ENCODE measurements at regions not wholly inside any gene's neighbourhood (a gene's known extent, or its start where the extent isn't known, plus 50 kb on each side); places are given as distances from the start of the nearest gene placed in this dataset.

DNA sequence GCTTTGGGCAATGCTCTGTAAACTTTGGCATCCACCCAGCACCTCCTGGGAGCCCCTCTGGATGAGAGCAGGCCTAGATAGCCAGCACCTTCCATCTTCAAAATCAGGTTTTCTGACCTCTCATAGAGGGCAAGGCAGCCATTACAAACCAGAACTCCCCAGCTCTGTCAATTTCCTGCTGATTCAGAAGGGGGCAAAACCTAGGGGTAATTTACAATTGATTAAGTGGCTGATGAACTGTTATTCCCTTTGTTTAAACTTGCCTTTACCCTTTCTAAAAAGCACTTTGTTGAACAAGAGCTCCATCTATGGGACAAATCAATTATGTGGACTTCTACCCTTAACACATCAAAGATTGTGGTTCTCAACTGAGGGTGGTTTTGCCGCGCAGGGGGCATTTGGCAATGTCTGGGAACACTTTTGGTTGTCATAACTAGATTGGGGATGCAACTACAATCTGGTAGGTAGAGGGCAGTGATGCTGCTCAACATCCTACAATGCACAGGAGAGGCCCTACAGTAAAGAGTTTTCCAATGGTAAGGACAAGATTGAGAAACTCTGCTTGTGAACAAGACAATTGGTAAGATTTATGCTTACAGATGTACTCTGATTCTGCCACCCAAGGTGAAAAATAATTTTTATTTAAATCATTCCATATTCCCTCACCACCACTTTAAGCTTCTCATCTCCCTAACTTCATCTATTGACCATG, 184.1 kb downstream of the MARCHF11 start:
- TF ChIP-seq, protein P1, sequence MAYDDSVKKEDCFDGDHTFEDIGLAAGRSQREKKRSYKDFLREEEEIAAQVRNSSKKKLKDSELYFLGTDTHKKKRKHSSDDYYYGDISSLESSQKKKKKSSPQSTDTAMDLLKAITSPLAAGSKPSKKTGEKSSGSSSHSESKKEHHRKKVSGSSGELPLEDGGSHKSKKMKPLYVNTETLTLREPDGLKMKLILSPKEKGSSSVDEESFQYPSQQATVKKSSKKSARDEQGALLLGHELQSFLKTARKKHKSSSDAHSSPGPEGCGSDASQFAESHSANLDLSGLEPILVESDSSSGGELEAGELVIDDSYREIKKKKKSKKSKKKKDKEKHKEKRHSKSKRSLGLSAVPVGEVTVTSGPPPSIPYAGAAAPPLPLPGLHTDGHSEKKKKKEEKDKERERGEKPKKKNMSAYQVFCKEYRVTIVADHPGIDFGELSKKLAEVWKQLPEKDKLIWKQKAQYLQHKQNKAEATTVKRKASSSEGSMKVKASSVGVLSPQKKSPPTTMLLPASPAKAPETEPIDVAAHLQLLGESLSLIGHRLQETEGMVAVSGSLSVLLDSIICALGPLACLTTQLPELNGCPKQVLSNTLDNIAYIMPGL (CRISPR knock-in tag; IDR thresholded peaks at IDR 0.05; ENCODE audit: borderline replicate concordance), result no peak
- TF ChIP-seq PHF8 (IDR thresholded peaks at IDR 0.05; ENCODE audit: borderline replicate concordance, low read depth), result no peak
- TF ChIP-seq CTCF (IDR thresholded peaks at IDR 0.05), result peak; percentile 51
- TF ChIP-seq RAD21 (conservative IDR thresholded peaks at IDR 0.05 in 1 of 2, IDR thresholded peaks at IDR 0.05 in 1 of 2), result peak; percentile 63 to 71
- TF ChIP-seq EHMT2 (IDR thresholded peaks at IDR 0.05; ENCODE audit: low read depth), result no peak
- TF ChIP-seq SMC3 (IDR thresholded peaks at IDR 0.05), result peak; percentile 36; the same call in 2 of the 3 replicates
- H3K4me2 ChIP-seq, result no peak overlapping the region
- ChIA-PET CTCF (interaction anchor here (0.8 to 3.3 kb wide), 10 partner anchors 8 to 893 kb away, joined by 3 to 19 read pairs (median 6); no protein-coding TSS in a partner anchor), POLR2A (no interaction called here)
- 0 out of 3 replicates have a peak, but pooled peaks cover 3% of the 10 kb centered on the region for H3K9me3 ChIP-seq
- no peak overlapping the region for H3K4me3 ChIP-seq
- H3K4me1 ChIP-seq, result peaks cover 4% of the 10 kb centered on the region; the same call in 1 of the 3 replicates
- FAIRE-seq (no peak), ATAC-seq (peak; percentile 64 to 79; a peak in 5 of 6 replicates), DNase-seq (ENCODE audit: low read depth in 1 of 2, low spot score in 1 of 2) (peak in 1 of 2 experiments; percentile 16)
- WGBS (ENCODE audit: missing lambda C conversion rate), result 28% methylated on average over 2 of the region's 2 CpGs
- no peak overlapping the region for H3K27ac ChIP-seq

DNA sequence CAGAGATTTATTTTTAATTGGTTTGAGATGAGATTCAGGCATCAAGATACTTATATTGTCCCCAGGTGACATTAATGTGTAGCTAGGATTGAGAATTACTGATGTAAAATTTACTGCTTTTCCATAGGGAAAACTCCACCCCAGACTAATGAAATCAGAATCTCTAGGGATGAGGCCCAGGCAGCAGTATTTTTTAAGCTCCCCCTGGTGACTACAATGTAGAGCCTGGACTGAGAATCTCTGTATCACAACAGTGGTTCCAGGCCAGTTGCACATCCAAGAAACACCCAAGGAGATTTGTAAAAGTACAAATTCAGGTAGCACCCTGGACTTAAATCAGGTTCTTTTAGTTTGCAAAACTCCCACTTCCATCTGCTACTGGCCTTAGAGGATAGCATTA, 185.7 kb downstream of the MARCHF11 start:
- TF ChIP-seq ZNF302 (CRISPR knock-in tag; IDR thresholded peaks at IDR 0.05) (no peak), POLR2AphosphoS2 (conservative IDR thresholded peaks at IDR 0.05; ENCODE audit: low read length) (no peak), TP53 (CRISPR knock-in tag; IDR thresholded peaks at IDR 0.05) (no peak), PBX3 (IDR thresholded peaks at IDR 0.05) (no peak)
- TF ChIP-seq, protein P2, sequence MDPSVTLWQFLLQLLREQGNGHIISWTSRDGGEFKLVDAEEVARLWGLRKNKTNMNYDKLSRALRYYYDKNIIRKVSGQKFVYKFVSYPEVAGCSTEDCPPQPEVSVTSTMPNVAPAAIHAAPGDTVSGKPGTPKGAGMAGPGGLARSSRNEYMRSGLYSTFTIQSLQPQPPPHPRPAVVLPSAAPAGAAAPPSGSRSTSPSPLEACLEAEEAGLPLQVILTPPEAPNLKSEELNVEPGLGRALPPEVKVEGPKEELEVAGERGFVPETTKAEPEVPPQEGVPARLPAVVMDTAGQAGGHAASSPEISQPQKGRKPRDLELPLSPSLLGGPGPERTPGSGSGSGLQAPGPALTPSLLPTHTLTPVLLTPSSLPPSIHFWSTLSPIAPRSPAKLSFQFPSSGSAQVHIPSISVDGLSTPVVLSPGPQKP (IDR thresholded peaks at IDR 0.05; ENCODE audit: low read depth, low read length), result no peak
- Histone ChIP-seq H3K4me1 (peaks cover 4% of the 10 kb centered on the region; the same call in 1 of the 3 replicates), H3K4me3 (no peak overlapping the region), H3K4me2 (no peak overlapping the region), H3K27ac (no peak overlapping the region), H3K9me3 (0 out of 3 replicates have a peak, but pooled peaks cover 3% of the 10 kb centered on the region)
- FAIRE-seq, result no peak
- ATAC-seq, result peak in 1 of 2 experiments; percentile 40; a peak in 1 of 6 replicates
- CTCF ChIA-PET, result interaction anchor here (0.6 to 3.3 kb wide), 4 partner anchors 12 to 887 kb away, joined by 3 to 19 read pairs (median 6); no protein-coding TSS in a partner anchor
- POLR2A ChIA-PET, result no interaction called here
- no peak for DNase-seq (ENCODE audit: low read depth in 1 of 2, low spot score in 1 of 2)

- no peak overlapping the region for H3K27ac ChIP-seq
- POLR2A ChIA-PET, result no interaction called here
- H3K9me3 ChIP-seq, result 0 out of 3 replicates have a peak, but pooled peaks cover 3% of the 10 kb centered on the region
- FAIRE-seq, result no peak
- WGBS (ENCODE audit: missing lambda C conversion rate), result 40% methylated on average over 2 of the region's 2 CpGs
- H3K4me2 ChIP-seq, result 0 out of 3 replicates have a peak overlapping the region, but pooled peaks have one; percentile 2
- DNase-seq (ENCODE audit: low read depth in 1 of 2, low spot score in 1 of 2), result peak in 1 of 2 experiments; percentile 6
- H3K4me1 ChIP-seq, result peaks cover 4% of the 10 kb centered on the region; the same call in 1 of the 3 replicates
- ATAC-seq, result no peak; a peak in 2 of 6 replicates
- H3K4me3 ChIP-seq, result no peak overlapping the region
- CTCF ChIA-PET, result interaction anchor here (1.0 to 3.3 kb wide), 2 partner anchors 71 to 886 kb away, joined by 3 to 19 read pairs; no protein-coding TSS in a partner anchor
- no peak for TF ChIP-seq FOSB (CRISPR knock-in tag; IDR thresholded peaks at IDR 0.05)
- no peak for TF ChIP-seq RNF2 (IDR thresholded peaks at IDR 0.05; ENCODE audit: borderline replicate concordance, low read depth)
- TF ChIP-seq, protein P3, sequence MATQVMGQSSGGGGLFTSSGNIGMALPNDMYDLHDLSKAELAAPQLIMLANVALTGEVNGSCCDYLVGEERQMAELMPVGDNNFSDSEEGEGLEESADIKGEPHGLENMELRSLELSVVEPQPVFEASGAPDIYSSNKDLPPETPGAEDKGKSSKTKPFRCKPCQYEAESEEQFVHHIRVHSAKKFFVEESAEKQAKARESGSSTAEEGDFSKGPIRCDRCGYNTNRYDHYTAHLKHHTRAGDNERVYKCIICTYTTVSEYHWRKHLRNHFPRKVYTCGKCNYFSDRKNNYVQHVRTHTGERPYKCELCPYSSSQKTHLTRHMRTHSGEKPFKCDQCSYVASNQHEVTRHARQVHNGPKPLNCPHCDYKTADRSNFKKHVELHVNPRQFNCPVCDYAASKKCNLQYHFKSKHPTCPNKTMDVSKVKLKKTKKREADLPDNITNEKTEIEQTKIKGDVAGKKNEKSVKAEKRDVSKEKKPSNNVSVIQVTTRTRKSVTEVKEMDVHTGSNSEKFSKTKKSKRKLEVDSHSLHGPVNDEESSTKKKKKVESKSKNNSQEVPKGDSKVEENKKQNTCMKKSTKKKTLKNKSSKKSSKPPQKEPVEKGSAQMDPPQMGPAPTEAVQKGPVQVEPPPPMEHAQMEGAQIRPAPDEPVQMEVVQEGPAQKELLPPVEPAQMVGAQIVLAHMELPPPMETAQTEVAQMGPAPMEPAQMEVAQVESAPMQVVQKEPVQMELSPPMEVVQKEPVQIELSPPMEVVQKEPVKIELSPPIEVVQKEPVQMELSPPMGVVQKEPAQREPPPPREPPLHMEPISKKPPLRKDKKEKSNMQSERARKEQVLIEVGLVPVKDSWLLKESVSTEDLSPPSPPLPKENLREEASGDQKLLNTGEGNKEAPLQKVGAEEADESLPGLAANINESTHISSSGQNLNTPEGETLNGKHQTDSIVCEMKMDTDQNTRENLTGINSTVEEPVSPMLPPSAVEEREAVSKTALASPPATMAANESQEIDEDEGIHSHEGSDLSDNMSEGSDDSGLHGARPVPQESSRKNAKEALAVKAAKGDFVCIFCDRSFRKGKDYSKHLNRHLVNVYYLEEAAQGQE (IDR thresholded peaks at IDR 0.05), result no peak
- TF ChIP-seq NR3C1 (IDR thresholded peaks at IDR 0.05), result no peak
- no peak for TF ChIP-seq RFX5 (IDR thresholded peaks at IDR 0.05)
- no peak for TF ChIP-seq POLR2A (IDR thresholded peaks at IDR 0.05; ENCODE audit: low read length)
- TF ChIP-seq RAD21 (conservative IDR thresholded peaks at IDR 0.05 in 1 of 2, IDR thresholded peaks at IDR 0.05 in 1 of 2), result no peak
- TF ChIP-seq HOXA7 (CRISPR knock-in tag; IDR thresholded peaks at IDR 0.05), result no peak
- no peak for TF ChIP-seq BHLHE40 (IDR thresholded peaks at IDR 0.05; ENCODE audit: low read depth, low read length)
- TF ChIP-seq TFCP2L1 (CRISPR knock-in tag; IDR thresholded peaks at IDR 0.05), result no peak
- no peak for TF ChIP-seq HEYL (CRISPR knock-in tag; IDR thresholded peaks at IDR 0.05)
Measured at GRCh38 chr5:15993334-15993733, 186.3 kb downstream of the MARCHF11 start.
